Kidney capillary endothelial cell (primary cell): ENCODE measurements at regions not wholly inside any gene's neighbourhood (a gene's known extent, or its start where the extent isn't known, plus 50 kb on each side); places are given as distances from the start of the nearest gene placed in this dataset.
"Not testable (repeated sequence)": the region's sequence is repeated elsewhere in the genome, so short reads cannot be mapped to it uniquely, and the experiment has no call there.

Source experiments
- DNase-seq: peaks from one replicate; pipeline ENCODE4 v3.0.0-alpha.2; 2018; ENCODE audit warnings: low spot score

DNA sequence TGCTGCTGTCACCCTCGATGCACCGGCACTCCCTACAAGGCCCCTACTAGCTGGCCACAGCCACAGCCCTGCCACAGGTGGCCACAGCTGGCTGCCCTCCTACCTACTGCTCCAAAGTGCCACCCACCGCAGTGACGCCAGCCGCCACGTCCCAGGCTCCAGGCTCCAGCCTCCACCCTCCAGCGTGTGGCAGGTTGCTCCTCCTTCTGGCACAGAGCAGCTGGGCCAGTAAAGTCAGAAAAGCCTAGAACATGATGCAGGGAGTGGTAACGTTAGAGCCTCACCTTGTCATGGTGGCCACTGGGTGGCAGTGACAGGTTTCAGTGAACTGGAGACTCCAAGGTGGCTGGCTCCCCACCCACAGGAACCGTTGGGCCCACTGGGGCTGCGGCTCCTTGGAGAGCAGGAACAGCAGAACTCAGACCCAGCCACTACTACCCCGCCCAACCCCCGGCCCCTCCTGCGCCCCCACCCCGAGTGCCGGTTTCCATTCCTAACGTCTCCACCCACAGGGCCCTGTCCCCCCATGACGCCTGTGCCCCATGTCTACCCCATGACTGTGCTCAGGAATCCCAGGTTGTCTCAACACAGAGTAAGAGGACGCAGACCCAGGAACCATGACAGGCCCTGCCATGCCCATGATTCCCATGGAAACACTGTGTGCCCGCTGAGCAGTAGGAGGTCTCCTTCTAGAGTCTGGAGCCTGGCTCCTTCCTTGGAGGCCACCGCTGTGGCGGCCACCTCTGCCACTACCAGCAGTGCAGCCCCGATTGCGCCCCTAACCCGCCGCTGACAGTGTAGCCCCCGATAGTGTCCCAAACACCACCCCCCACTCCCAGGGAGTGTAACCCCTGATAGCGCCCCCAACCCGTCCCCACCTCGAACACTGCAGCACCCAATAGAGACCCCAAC is 52.3 kb upstream of the ZNF33B start:
- no peak for DNase-seq

DNA sequence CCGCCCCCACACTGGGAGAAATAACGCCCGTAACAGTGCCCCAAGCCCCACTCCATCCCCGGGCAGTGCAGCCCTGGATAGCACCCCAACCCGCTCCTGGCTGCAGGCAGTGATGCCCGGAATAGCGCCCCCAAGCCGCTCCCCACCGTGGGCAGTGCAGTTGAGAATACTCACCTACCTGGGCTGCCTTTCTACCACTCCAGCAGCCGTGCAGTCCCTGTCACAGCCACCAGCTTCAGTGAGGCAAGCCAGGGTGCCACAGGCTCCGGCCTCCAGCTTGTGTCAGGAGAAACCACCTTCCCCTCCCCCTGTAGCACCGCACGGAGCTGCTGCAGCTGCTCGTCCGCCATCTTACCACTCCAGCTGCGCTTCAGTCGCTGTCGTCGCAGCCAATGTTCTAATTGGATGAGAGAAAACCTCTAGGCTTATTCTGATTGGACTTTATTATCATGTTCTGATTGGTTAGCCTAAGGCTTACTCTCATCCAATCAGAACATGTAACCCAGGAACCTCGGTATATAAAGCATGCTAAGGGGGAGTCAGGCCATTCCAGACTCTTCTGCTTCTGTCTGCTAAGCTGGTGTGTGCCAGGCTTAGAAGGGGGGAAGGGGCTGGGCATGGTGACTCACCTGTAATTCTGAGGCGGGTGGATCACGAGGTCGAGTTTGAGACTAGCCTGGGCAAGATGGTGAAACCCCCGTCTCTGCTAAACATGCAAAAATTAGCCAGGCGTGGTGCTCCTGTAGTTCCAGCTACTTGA is 53.2 kb upstream of the ZNF33B start:
- DNase-seq, result no peak

DNA sequence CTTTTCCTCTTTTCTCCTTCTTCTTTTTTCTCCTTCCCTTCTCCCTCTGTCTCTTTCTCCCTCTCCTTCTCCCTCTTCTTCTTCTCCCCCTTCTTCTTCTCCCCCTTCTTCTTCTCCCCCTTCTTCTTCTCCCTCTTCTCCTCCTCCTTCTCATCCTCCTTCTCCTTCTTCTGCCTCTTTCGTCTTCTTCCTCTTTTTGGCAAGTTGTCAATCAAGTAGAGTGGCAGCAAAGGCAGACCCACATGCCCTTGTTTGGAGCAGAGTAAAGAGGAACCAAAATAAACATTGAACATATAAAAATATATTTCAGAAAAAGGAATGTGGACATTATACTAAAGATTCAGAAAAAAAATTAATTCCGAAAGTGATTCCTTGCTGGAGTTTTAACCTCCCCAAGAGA is 59.6 kb upstream of the ZNF33B start:
- DNase-seq, result no peak

DNA sequence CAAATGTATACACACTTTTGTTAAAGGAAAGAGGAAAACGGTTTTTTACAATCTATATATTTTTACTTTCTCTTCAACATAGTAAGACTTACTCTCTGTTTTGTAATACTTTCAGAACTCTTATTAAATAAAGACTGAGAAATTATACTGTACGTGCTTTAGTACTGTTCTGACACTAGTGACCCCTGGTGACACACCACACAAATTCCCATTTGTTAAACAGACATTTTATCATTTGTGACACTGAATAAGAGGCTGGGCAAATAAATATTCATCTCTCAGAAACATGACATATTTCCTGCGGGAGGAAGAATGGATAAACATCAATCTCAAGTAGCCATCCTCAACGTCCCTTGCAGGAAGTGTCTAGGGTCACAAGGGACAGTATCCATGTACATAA is 68.9 kb upstream of the ZNF33B start:
- peak; percentile 42 for DNase-seq

DNA sequence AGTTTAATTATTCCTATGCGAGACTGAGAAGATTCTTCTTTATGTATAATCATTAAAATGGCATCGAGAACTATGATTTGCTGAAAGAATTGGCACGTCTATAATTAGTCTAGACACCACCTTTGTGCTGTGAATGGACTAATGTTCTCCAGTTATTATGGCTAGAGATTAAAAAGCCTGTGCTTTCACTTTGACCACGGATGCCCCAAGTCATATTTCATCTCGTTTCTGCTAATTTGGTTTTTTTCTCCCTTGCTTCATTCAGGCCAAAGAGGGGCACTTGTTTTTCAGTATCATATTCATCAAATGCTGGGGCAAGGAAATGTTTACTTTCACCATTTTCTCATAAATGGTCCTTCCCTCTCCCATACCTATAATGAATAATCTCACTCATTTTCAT is 63.3 kb upstream of the BMS1 start:
- not testable (repeated sequence) for DNase-seq

DNA sequence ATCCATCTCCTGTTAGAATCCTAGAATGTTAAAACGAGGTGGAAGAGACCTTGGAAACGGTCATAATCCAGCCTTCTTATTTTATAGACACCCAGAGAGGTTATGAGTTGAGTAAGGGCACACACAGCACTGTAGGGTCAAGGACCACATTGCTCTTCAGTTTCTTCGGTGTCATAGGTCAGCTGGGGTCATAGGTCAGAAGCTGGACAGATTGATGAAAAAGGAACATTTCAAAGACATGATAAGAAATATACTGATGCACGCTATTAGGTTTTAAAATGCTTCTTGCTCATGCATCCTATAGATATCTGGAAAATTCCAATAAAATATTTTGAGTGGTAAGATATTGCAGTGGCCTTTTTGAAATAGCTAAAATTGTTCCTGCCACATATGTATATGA is 60.0 kb upstream of the BMS1 start:
- no peak for DNase-seq

DNA sequence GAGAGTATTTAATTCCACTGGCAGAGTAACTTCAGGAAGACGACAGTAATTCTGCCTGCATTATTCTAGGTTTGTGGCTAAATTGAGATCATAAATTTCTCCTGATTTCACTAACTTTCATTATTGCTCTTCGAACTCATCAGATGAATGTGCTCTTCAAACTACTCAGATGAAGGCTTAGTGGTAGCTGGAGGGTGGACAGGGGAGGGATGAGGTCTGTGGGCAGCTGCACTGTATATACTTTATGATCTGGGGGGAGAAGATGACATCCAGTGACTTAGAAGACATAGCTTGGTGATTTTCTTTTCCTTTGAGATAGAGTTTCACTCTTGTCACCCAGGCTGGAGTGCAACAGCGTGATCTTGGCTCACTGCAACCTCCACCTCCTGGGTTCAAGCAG is 59.0 kb upstream of the BMS1 start:
- DNase-seq, result not testable (repeated sequence)

DNA sequence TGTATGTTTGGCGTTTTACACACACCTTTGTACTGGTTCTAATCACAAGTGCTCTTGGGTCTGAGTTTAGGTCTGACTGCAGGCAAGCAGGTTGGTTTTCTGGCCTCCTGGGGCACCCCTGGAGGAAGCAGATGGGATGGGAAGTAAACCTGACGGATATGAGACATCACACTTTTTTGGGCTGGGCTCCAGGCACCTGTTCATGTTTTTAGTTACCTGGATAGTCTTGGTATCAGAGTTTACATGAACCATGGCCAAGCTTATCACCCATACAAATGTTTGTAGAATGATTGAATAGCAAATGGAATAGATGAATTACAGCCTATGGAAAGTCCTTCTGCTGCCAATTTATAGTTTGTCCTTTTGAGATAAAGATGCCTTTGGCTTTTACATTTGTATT is 57.9 kb upstream of the BMS1 start:
- not testable (repeated sequence) for DNase-seq

- no peak for DNase-seq
Measured at GRCh38 chr10:42732266-42732665, 50.3 kb upstream of the BMS1 start.
